Lower lobe of right lung (tissue), 2 donors: ENCODE measurements at regions not wholly inside any gene's neighbourhood (a gene's known extent, or its start where the extent isn't known, plus 50 kb on each side); places are given as distances from the start of the nearest gene placed in this dataset.

Experiments used
- ATAC-seq, 2 donors: fragments of 200-7000 bp; cut with Tn5 transposase; one replicate each; pipeline ENCODE4 v1.9.1; 2020 to 2022; ENCODE audit warnings: mild to moderate bottlenecking in 2 of 2, moderate library complexity in 2 of 2
- DNase-seq: peaks from one replicate; pipeline ENCODE4 v3.0.0-alpha.2; 2020
- H3K27ac ChIP-seq: fragments of 200-600 bp; one replicate; pipeline ENCODE4 v1.8.0; 2022
- H3K27me3 ChIP-seq: fragments of 200-600 bp; one replicate; pipeline ENCODE4 v1.8.0; 2022; ENCODE audit warnings: low read depth
- H3K36me3 ChIP-seq: fragments of 200-600 bp; one replicate; pipeline ENCODE4 v1.8.0; 2022; ENCODE audit warnings: mild to moderate bottlenecking
- H3K4me1 ChIP-seq: fragments of 200-600 bp; one replicate; pipeline ENCODE4 v1.8.0; 2022
- H3K4me3 ChIP-seq: fragments of 200-600 bp; one replicate; pipeline ENCODE4 v1.8.0; 2022; ENCODE audit warnings: mild to moderate bottlenecking
- H3K9me3 ChIP-seq: fragments of 200-600 bp; one replicate; pipeline ENCODE4 v1.8.0; 2022
- CTCF ChIP-seq: fragments of 200-600 bp; IDR thresholded peaks from one replicate; pipeline ENCODE4 v1.8.0; 2022; ENCODE audit warnings: antibody characterized with exemption, mild to moderate bottlenecking
- intact Hi-C: fragments of 100-400 bp; cut with DNase I; formaldehyde crosslinking; loops from one replicate; pipeline ENCODE4 v1.11.0; 2022
- donor health status: DM: no; HTN: yes; CAD: no; lungs with severe emphysema.

- no peak for TF ChIP-seq CTCF
- ATAC-seq (no peak), DNase-seq (no peak)
- Histone ChIP-seq H3K4me1 (no peaks in the 10 kb centered on the region), H3K4me3 (no peak overlapping the region), H3K36me3 (no peaks in the 10 kb centered on the region), H3K27me3 (no peaks in the 10 kb centered on the region), H3K27ac (no peak overlapping the region), H3K9me3 (no peaks in the 10 kb centered on the region)
- intact Hi-C loops, result no loop called here
These were observed 75.0 kb upstream of the LGSN start for GRCh38 chr6:63394656-63395308.

DNA sequence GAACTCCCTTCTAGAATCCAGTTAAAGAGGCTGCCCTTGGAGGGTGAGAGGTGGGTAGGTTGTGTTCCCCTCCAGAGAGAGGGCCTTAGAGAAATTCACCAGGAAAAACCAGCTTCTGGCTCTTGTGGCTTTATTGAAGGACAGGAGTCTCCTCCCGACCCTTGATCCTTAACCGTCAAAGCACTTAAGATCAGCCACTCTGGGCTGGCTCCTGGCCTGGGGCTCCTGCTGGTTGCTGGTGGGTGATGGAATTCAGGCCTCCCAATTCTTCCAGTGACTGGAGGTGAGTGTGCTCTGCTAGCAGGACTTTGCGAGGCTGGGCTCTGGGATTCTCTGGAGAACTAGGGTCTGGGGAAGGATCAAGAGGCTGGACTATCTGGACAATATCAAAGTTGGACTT lies 75.6 kb upstream of the LGSN start:
- DNase-seq (no peak), ATAC-seq (no peak)
- Histone ChIP-seq H3K4me1 (no peaks in the 10 kb centered on the region), H3K27me3 (no peaks in the 10 kb centered on the region), H3K27ac (no peak overlapping the region), H3K36me3 (no peaks in the 10 kb centered on the region), H3K4me3 (no peak overlapping the region), H3K9me3 (no peaks in the 10 kb centered on the region)
- no peak for TF ChIP-seq CTCF
- intact Hi-C loops, result no loop called here

DNA sequence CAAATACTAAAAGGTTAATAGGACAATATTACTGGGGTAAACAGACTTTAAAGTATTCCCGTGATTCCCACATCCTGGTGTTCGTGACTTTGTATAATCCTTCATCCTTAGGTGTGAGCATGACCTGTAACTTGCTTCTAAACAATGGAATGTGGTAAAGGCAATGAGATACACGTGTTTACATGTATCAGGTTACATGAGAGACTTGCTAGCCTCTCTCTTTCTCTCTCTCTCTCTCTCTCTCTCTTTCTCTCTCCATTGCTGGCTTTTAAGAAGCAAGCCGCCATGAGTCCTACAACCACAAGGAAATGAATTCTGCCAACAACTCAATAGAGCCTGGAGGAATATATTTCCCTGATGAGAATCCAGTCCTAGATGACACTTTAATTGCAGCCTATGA lies 83.9 kb upstream of the LGSN start:
- Histone ChIP-seq H3K27me3 (no peaks in the 10 kb centered on the region), H3K27ac (no peak overlapping the region), H3K36me3 (no peaks in the 10 kb centered on the region), H3K4me1 (no peaks in the 10 kb centered on the region), H3K9me3 (no peaks in the 10 kb centered on the region), H3K4me3 (no peak overlapping the region)
- TF ChIP-seq CTCF, result no peak
- DNase-seq (no peak), ATAC-seq (no peak)
- intact Hi-C loops, result no loop called here

DNA sequence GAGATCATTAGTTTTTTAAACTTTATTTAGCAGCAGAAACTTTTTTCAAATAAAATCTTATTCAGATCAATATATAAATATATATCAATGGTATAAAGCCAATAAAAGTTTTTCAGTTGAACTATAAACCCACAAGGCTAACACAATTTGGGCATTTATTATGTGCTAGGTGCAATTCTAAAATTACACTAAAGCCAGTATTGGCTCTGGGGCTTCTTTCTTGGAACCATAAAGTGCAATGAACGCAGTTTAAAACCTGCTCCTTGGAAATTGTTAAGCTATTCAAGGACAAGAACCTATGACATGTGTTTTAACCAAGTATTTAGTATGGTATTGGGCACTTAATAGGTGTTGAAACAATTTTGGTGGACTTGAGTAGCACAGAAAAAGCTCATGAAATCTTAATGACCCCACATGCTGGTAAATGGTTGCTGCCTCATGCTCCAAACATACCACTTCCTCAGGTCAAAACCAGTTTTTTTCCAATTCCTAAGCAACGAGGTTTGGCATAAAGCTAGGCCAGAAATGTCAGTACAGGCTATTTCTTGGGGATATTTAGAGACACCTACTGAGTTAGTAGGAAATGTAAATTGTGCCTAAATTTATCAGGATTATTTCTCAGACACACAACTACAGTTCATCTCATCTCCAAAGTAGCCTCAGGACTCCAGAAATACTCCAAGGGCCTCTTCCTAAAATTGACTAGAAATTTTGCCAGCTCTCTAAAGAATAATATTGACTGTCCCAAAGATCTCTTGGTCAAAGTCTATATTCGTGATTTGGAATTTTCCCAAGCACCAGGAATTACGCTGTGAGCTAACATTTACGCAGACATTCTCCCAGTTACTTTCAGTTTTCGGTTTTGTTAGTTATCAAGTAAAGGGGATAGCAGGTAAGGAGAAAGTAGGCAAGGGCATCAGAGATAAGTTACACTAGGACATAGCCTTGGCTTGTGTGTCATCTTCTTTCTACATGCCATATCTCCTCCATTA lies 90.9 kb upstream of the LGSN start:
- Histone ChIP-seq H3K27ac (no peak overlapping the region), H3K27me3 (no peaks in the 10 kb centered on the region), H3K4me3 (no peak overlapping the region), H3K4me1 (no peaks in the 10 kb centered on the region), H3K9me3 (no peaks in the 10 kb centered on the region), H3K36me3 (no peaks in the 10 kb centered on the region)
- no peak for DNase-seq
- no peak for ATAC-seq
- intact Hi-C loops, result no loop called here
- no peak for TF ChIP-seq CTCF

DNA sequence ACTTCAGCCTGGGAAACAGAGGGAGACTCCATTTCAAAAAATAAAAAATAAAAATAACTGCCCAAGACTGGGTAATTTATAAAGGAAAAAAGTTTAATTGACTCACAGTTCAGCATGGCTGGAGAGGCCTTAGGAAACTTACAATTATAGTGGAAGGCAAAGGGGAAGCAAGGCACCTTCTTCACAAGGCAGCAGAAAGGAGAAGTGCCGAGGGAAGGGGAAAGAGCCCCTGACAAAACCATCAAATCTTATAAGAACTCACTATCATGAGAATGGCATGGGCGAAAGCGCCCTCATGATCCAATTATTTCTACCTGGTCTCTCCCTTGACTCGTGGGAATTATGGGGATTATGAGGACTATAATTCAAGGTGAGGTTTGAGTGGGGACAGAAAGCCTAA lies 95.5 kb upstream of the LGSN start:
- Histone ChIP-seq H3K27me3 (no peaks in the 10 kb centered on the region), H3K27ac (no peak overlapping the region), H3K9me3 (no peaks in the 10 kb centered on the region), H3K36me3 (no peaks in the 10 kb centered on the region), H3K4me1 (no peaks in the 10 kb centered on the region), H3K4me3 (no peak overlapping the region)
- intact Hi-C loops, result no loop called here
- DNase-seq (no peak), ATAC-seq (no peak)
- no peak for TF ChIP-seq CTCF
